Fibroblast of lung (primary cell): ENCODE measurements at regions not wholly inside any gene's neighbourhood (a gene's known extent, or its start where the extent isn't known, plus 50 kb on each side); places are given as distances from the start of the nearest gene placed in this dataset.

Source experiments
- CTCF ChIP-seq, 2 donors: IDR thresholded peaks in 1 of 2; conservative IDR thresholded peaks in 1 of 2; 1 replicate in 1 of 2; 2 replicates in 1 of 2; pipeline ENCODE4 v1.5.1; 2011 to 2012; ENCODE audit warnings: low read length in 2 of 2, control low read depth in 1 of 2, inconsistent platforms in 1 of 2, low read depth in 1 of 2, mild to moderate bottlenecking in 1 of 2
- EZH2 ChIP-seq: IDR thresholded peaks from 2 replicates; pipeline ENCODE4 v1.5.1; 2012; ENCODE audit warnings: low read length, control low read depth, mild to moderate bottlenecking; ENCODE audit errors: missing control alignments

- TF ChIP-seq CTCF (conservative IDR thresholded peaks at IDR 0.05 in 1 of 2, IDR thresholded peaks at IDR 0.05 in 1 of 2; ENCODE audit: low read depth in 1 of 2, low read length in 2 of 2), result no peak
- no peak for TF ChIP-seq EZH2
These were observed 804.5 kb upstream of the SOX9 start for GRCh38 chr17:71316176-71316897.
